MM.1S (cell line): ENCODE measurements at regions not wholly inside any gene's neighbourhood (a gene's known extent, or its start where the extent isn't known, plus 50 kb on each side); places are given as distances from the start of the nearest gene placed in this dataset.

Experiments used
- CTCF ChIP-seq: fragments of 300-600 bp; sonication (generic); IDR thresholded peaks from 2 replicates; pipeline ENCODE4 v1.5.1; 2016; ENCODE audit warnings: antibody characterized with exemption, low read length, mixed read lengths
- EZH2 ChIP-seq: fragments of 300-600 bp; sonication (generic); optimal IDR thresholded peaks from 2 replicates; pipeline ENCODE3; 2017; ENCODE audit warnings: low read depth, mild to moderate bottlenecking, antibody characterized with exemption, low read length, mixed read lengths
- EZH2phosphoT487 ChIP-seq: fragments of 300-600 bp; sonication (generic); IDR thresholded peaks from 2 replicates; pipeline ENCODE4 v1.6.1; 2018; ENCODE audit warnings: antibody characterized with exemption, low read length

- TF ChIP-seq CTCF (no peak), EZH2 (no peak), EZH2phosphoT487 (no peak)
These were observed 360.4 kb upstream of the DSEL start for GRCh38 chr18:67876871-67877270.
